K562 (cell line): ENCODE measurements at regions not wholly inside any gene's neighbourhood (a gene's known extent, or its start where the extent isn't known, plus 50 kb on each side); places are given as distances from the start of the nearest gene placed in this dataset.

ENCODE experiments used
- ATAC-seq: fragments of 200-7000 bp; cut with Tn5 transposase; 3 replicates; pipeline ENCODE4 v1.9.1; 2020; ENCODE audit warnings: moderate library complexity
- BruUV-seq: library from RNA; stranded (reverse); fragments of 400-500 nt; replicated peaks from 2 replicates; lab custom pipeline; 2021; lab: Mats Ljungman, UMichigan
- CTCF ChIA-PET: fragments of 300-600 bp; formaldehyde crosslinking; extraction: SDS; loops from one replicate; lab custom pipeline; 2021; ENCODE audit warnings: low intra/inter-chr PET ratio; lab: Yijun Ruan, JAX
- POLR2A ChIA-PET: fragments of 300-600, 350-650 bp; sonication (Branson Sonifier 250); formaldehyde crosslinking; extraction: SDS; loops from one replicate; lab custom pipeline; 2021; ENCODE audit warnings: antibody characterized with exemption, inconsistent platforms; lab: Yijun Ruan, JAX
- DNase-seq, 4 experiments: peaks; one replicate each; pipeline versions ENCODE4 v3.0.0 to v3.0.0-alpha.2; 2011 to 2018; ENCODE audit warnings: low spot score in 3 of 4, mixed read lengths in 3 of 4; ENCODE audit errors: extremely low read depth in 1 of 4
- FAIRE-seq: peaks from 2 replicates; lab custom pipeline; 2011; peaks lifted over from hg19 to GRCh38; lab: Jason Lieb, UNC
- H2AFZ ChIP-seq: 2 replicates; pipeline ENCODE4 v1.6.0; 2011; ENCODE audit warnings: low read depth, low read length, control low read depth, inconsistent platforms
- H3K27ac ChIP-seq: fragments of 200-600 bp; 3 replicates; pipeline ENCODE4 v1.8.0; 2011; ENCODE audit warnings: low read depth, mild to moderate bottlenecking, control low read depth, inconsistent platforms, low read length, moderate library complexity, mixed read lengths; ENCODE audit errors: extremely low read depth
- H3K27me3 ChIP-seq, 2 experiments: fragments of 300-600 bp in 1 of 2; 2 replicates in 1 of 2; 3 replicates in 1 of 2; pipeline versions ENCODE4 v1.6.0 to v1.8.0; 2011; ENCODE audit warnings: inconsistent platforms in 2 of 2, low read length in 2 of 2, mild to moderate bottlenecking in 1 of 2, mixed read lengths in 1 of 2, moderate library complexity in 1 of 2; ENCODE audit not compliant: control insufficient read depth in 2 of 2, insufficient read depth in 2 of 2
- H3K36me3 ChIP-seq: fragments of 300-600 bp; 3 replicates; pipeline ENCODE4 v1.8.0; 2011; ENCODE audit warnings: mild to moderate bottlenecking, low read length, inconsistent platforms; ENCODE audit not compliant: control insufficient read depth, insufficient read depth
- H3K4me1 ChIP-seq, 2 experiments: fragments of 200-600 bp in 1 of 2; replicated peaks in 1 of 2; 2 replicates in 1 of 2; 3 replicates in 1 of 2; pipeline versions ENCODE4 v1.5.1 to v1.8.0; 2011; ENCODE audit warnings: inconsistent platforms in 2 of 2, low read length in 2 of 2, mild to moderate bottlenecking in 1 of 2, mixed read lengths in 1 of 2, moderate library complexity in 1 of 2; ENCODE audit not compliant: control insufficient read depth in 2 of 2, insufficient read depth in 2 of 2
- H3K4me2 ChIP-seq: 2 replicates; pipeline ENCODE4 v1.6.1; 2011; ENCODE audit warnings: low read length, control low read depth, inconsistent platforms, mixed read lengths; ENCODE audit not compliant: insufficient read depth
- H3K4me3 ChIP-seq: fragments of 200-600 bp; sonication (generic), shearing (Covaris generic); 2 replicates; pipeline ENCODE4 v1.5.1; 2016; ENCODE audit warnings: control low read depth, inconsistent platforms
- H3K79me2 ChIP-seq: fragments of 200-600 bp; 3 replicates; pipeline ENCODE4 v1.8.0; 2011; ENCODE audit warnings: low read length, inconsistent platforms; ENCODE audit not compliant: control insufficient read depth, insufficient read depth
- H3K9ac ChIP-seq, 2 experiments: 2 replicates each; pipeline versions ENCODE4 v1.6.0 to v1.6.1; 2011; ENCODE audit warnings: low read depth in 2 of 2, low read length in 2 of 2, control low read depth in 1 of 2, inconsistent platforms in 1 of 2, mild to moderate bottlenecking in 1 of 2, mixed read lengths in 1 of 2; ENCODE audit not compliant: insufficient read depth in 1 of 2
- H3K9me1 ChIP-seq: one replicate; pipeline ENCODE4 v1.6.0; 2011; ENCODE audit warnings: inconsistent platforms, mild to moderate bottlenecking, low read length, moderate library complexity; ENCODE audit not compliant: control insufficient read depth, insufficient read depth
- H3K9me3 ChIP-seq: replicated peaks from 2 replicates; pipeline ENCODE4 v1.5.1; 2011; ENCODE audit warnings: low read depth, low read length, inconsistent platforms; ENCODE audit not compliant: control insufficient read depth, insufficient read depth
- H4K20me1 ChIP-seq: replicated peaks from 2 replicates; pipeline ENCODE4 v1.6.1; 2011; ENCODE audit warnings: low read length, inconsistent platforms, mixed read lengths; ENCODE audit not compliant: control insufficient read depth, insufficient read depth
- CBX5 ChIP-seq: IDR thresholded peaks from 2 replicates; pipeline ENCODE4 v1.6.1; 2014; ENCODE audit warnings: low read depth, borderline replicate concordance
- FOXA1 ChIP-seq: fragments of 450-650 bp; IDR thresholded peaks from 2 replicates; pipeline ENCODE4 v1.6.1; 2016; ENCODE audit warnings: mild to moderate bottlenecking, borderline replicate concordance
- HMG20A ChIP-seq: fragments of 450-650 bp; formaldehyde crosslinking; conservative IDR thresholded peaks from 2 replicates; pipeline ENCODE4 v1.4.0; 2020; ENCODE audit warnings: mild to moderate bottlenecking, mixed read lengths
- NCOA1 ChIP-seq: fragments of 450-650 bp; IDR thresholded peaks from 2 replicates; pipeline ENCODE4 v1.6.1; 2016; ENCODE audit warnings: low read depth
- POLR2B ChIP-seq: fragments of 450-650 bp; IDR thresholded peaks from 2 replicates; pipeline ENCODE4 v1.6.1; 2018; ENCODE audit warnings: low read depth; ENCODE audit not compliant: partially characterized antibody
- ZNF217 ChIP-seq: sonication (generic); formaldehyde crosslinking; IDR thresholded peaks from 2 replicates; pipeline ENCODE4 v1.8.0; 2022; ENCODE audit warnings: mild to moderate bottlenecking, missing genetic modification reagents
- ZNF384 ChIP-seq: IDR thresholded peaks from 2 replicates; pipeline ENCODE4 v1.6.1; 2012; ENCODE audit warnings: low read depth, low read length, improper control_type of control experiment
- ZNF77 ChIP-seq: fragments of 250-450 bp; sonication (Bioruptor Pico); IDR thresholded peaks from 2 replicates; pipeline ENCODE4 v1.5.0; 2020
- WGBS: fragments of 100-300 bp; shearing (Covaris generic); methylation state at CpG from one replicate; pipeline ENCODE4 v1.1.6; 2016; ENCODE audit warnings: low coverage, mixed read lengths; ENCODE audit not compliant: insufficient coverage; ENCODE audit errors: missing lambda C conversion rate; 5-methylcytosine and 5-hydroxymethylcytosine counted together
- in situ Hi-C: fragments of 300-500 bp; cut with MboI; formaldehyde crosslinking; loops from 4 replicates; pipeline ENCODE4 v1.15.0; 2018; ENCODE audit warnings: inconsistent platforms, mixed read lengths
- intact Hi-C: fragments of 100-400 bp; cut with micrococcal nuclease; formaldehyde crosslinking; loops from 2 replicates; pipeline ENCODE4 v1.14.2; 2022
- TF ChIP-seq, protein P1 (sequence below): fragments of 450-650 bp; formaldehyde crosslinking; IDR thresholded peaks from 2 replicates; pipeline ENCODE4 v1.4.0; 2020; ENCODE audit warnings: mild to moderate bottlenecking, mixed read lengths
- TF ChIP-seq, protein P2 (sequence below): sonication (generic); formaldehyde crosslinking; IDR thresholded peaks from 2 replicates; pipeline ENCODE4 v1.8.0; 2023; ENCODE audit warnings: missing genetic modification reagents, mild to moderate bottlenecking, borderline replicate concordance
- TF ChIP-seq, protein P3 (sequence below): fragments of 450-650 bp; formaldehyde crosslinking; IDR thresholded peaks from 2 replicates; pipeline ENCODE4 v1.4.0; 2020; ENCODE audit warnings: mild to moderate bottlenecking, moderate library complexity

- no TSS peak for BruUV-seq
- POLR2A ChIA-PET, result no interaction called here
Measured at GRCh38 chr7:351256-351655, 61.3 kb downstream of the FOXL3 start.

More at GRCh38 chr7:351256-351655, 61.3 kb downstream of the FOXL3 start:
- 46% methylated on average over 20 of the region's 20 CpGs for WGBS
- ATAC-seq (no peak), FAIRE-seq (peak; percentile 35), DNase-seq (no peak)
- H3K4me2 ChIP-seq, result no peak overlapping the region
- in situ Hi-C loops, result no loop called here
- peaks cover 0 to 28% of the 10 kb centered on the region in 2 experiments; a peak in 2 of 5 replicates for H3K4me1 ChIP-seq
- CTCF ChIA-PET, result no interaction called here
- no peak overlapping the region for H2AFZ ChIP-seq
- peaks cover 2% of the 10 kb centered on the region for H3K9me3 ChIP-seq
- H3K27ac ChIP-seq, result no peak overlapping the region
- no peak overlapping the region for H3K4me3 ChIP-seq
- TF ChIP-seq HMG20A (no peak), NCOA1 (no peak), FOXA1 (no peak), POLR2B (no peak), ZNF217 (CRISPR knock-in tag) (no peak), ZNF77 (no peak), CBX5 (no peak), ZNF384 (no peak)
- TF ChIP-seq, protein P1, sequence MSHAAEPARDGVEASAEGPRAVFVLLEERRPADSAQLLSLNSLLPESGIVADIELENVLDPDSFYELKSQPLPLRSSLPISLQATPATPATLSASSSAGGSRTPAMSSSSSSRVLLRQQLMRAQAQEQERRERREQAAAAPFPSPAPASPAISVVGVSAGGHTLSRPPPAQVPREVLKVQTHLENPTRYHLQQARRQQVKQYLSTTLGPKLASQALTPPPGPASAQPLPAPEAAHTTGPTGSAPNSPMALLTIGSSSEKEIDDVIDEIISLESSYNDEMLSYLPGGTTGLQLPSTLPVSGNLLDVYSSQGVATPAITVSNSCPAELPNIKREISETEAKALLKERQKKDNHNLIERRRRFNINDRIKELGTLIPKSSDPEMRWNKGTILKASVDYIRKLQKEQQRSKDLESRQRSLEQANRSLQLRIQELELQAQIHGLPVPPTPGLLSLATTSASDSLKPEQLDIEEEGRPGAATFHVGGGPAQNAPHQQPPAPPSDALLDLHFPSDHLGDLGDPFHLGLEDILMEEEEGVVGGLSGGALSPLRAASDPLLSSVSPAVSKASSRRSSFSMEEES (CRISPR knock-in tag), result no peak
- TF ChIP-seq, protein P2, sequence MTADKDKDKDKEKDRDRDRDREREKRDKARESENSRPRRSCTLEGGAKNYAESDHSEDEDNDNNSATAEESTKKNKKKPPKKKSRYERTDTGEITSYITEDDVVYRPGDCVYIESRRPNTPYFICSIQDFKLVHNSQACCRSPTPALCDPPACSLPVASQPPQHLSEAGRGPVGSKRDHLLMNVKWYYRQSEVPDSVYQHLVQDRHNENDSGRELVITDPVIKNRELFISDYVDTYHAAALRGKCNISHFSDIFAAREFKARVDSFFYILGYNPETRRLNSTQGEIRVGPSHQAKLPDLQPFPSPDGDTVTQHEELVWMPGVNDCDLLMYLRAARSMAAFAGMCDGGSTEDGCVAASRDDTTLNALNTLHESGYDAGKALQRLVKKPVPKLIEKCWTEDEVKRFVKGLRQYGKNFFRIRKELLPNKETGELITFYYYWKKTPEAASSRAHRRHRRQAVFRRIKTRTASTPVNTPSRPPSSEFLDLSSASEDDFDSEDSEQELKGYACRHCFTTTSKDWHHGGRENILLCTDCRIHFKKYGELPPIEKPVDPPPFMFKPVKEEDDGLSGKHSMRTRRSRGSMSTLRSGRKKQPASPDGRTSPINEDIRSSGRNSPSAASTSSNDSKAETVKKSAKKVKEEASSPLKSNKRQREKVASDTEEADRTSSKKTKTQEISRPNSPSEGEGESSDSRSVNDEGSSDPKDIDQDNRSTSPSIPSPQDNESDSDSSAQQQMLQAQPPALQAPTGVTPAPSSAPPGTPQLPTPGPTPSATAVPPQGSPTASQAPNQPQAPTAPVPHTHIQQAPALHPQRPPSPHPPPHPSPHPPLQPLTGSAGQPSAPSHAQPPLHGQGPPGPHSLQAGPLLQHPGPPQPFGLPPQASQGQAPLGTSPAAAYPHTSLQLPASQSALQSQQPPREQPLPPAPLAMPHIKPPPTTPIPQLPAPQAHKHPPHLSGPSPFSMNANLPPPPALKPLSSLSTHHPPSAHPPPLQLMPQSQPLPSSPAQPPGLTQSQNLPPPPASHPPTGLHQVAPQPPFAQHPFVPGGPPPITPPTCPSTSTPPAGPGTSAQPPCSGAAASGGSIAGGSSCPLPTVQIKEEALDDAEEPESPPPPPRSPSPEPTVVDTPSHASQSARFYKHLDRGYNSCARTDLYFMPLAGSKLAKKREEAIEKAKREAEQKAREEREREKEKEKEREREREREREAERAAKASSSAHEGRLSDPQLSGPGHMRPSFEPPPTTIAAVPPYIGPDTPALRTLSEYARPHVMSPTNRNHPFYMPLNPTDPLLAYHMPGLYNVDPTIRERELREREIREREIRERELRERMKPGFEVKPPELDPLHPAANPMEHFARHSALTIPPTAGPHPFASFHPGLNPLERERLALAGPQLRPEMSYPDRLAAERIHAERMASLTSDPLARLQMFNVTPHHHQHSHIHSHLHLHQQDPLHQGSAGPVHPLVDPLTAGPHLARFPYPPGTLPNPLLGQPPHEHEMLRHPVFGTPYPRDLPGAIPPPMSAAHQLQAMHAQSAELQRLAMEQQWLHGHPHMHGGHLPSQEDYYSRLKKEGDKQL (CRISPR knock-in tag), result no peak
- TF ChIP-seq, protein P3, sequence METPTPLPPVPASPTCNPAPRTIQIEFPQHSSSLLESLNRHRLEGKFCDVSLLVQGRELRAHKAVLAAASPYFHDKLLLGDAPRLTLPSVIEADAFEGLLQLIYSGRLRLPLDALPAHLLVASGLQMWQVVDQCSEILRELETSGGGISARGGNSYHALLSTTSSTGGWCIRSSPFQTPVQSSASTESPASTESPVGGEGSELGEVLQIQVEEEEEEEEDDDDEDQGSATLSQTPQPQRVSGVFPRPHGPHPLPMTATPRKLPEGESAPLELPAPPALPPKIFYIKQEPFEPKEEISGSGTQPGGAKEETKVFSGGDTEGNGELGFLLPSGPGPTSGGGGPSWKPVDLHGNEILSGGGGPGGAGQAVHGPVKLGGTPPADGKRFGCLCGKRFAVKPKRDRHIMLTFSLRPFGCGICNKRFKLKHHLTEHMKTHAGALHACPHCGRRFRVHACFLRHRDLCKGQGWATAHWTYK, result no peak
- H3K36me3 ChIP-seq, result no peaks in the 10 kb centered on the region
- no peak overlapping the region for H3K9ac ChIP-seq
- H3K9me1 ChIP-seq, result no peaks in the 10 kb centered on the region
- H4K20me1 ChIP-seq, result no peaks in the 10 kb centered on the region
- H3K79me2 ChIP-seq, result no peaks in the 10 kb centered on the region
- peaks cover 2 to 61% of the 10 kb centered on the region in 2 experiments; a peak in 4 of 5 replicates for H3K27me3 ChIP-seq
- intact Hi-C loops, result no loop called here
